AG04449 (cell line): ENCODE measurements at regions not wholly inside any gene's neighbourhood (a gene's known extent, or its start where the extent isn't known, plus 50 kb on each side); places are given as distances from the start of the nearest gene placed in this dataset.

Source experiments
- CTCF ChIA-PET: fragments of 350-600 bp; formaldehyde crosslinking; extraction: SDS; loops from one replicate; lab custom pipeline; 2021; ENCODE audit warnings: antibody characterized with exemption; lab: Yijun Ruan, JAX
- POLR2A ChIA-PET: fragments of 400-600, 350-600 bp; formaldehyde crosslinking; extraction: SDS; loops from one replicate; lab custom pipeline; 2020; ENCODE audit warnings: antibody characterized with exemption, inconsistent platforms; lab: Yijun Ruan, JAX
- DNase-seq: peaks from one replicate; pipeline ENCODE4 v3.0.0-alpha.2; 2010; ENCODE audit warnings: low read depth, low spot score
- H3K4me3 ChIP-seq: 2 replicates; pipeline ENCODE4 v1.5.1; 2011; ENCODE audit warnings: low read depth, mild to moderate bottlenecking, control low read depth, low read length
- CTCF ChIP-seq: IDR thresholded peaks from one replicate; pipeline ENCODE4 v1.5.1; 2011; ENCODE audit warnings: mild to moderate bottlenecking, moderate library complexity, low read length, control low read depth, inconsistent platforms; ENCODE audit not compliant: insufficient read depth; ENCODE audit errors: missing control alignments

- TF ChIP-seq CTCF = peak; percentile 81
- CTCF ChIA-PET = interaction anchor here (0.6 to 3.0 kb wide), 31 partner anchors 8 to 1045 kb away, joined by 3 to 27 read pairs (median 4); no protein-coding TSS in a partner anchor
- H3K4me3 ChIP-seq = no peak overlapping the region
- peak; percentile 29 for DNase-seq
- POLR2A ChIA-PET = no interaction called here
Observed at GRCh38 chr4:141307241-141307689, 86.6 kb downstream of the ZNF330 start.

GRCh38 chr4:141309874-141310273 lies 89.2 kb downstream of the ZNF330 start:
- DNase-seq = no peak
- POLR2A ChIA-PET = no interaction called here
- CTCF ChIA-PET = no interaction called here
- TF ChIP-seq CTCF = no peak
- no peak overlapping the region for H3K4me3 ChIP-seq

GRCh38 chr4:141311246-141312204 lies 90.8 kb downstream of the ZNF330 start:
- no peak for DNase-seq
- POLR2A ChIA-PET = no interaction called here
- H3K4me3 ChIP-seq = no peak overlapping the region
- no peak for TF ChIP-seq CTCF
- CTCF ChIA-PET = interaction anchor here (1.9 kb wide), 1 partner anchor 9 kb away, joined by 5 read pairs; no protein-coding TSS in a partner anchor

GRCh38 chr4:141314627-141315026 lies 93.9 kb downstream of the ZNF330 start:
- ChIA-PET POLR2A (interaction anchor here (0.6 kb wide), 1 partner anchor 500 kb away, joined by 4 read pairs; no protein-coding TSS in a partner anchor), CTCF (interaction anchor here (2.8 kb wide), 1 partner anchor 8 kb away, joined by 27 read pairs; no protein-coding TSS in a partner anchor)
- DNase-seq = no peak
- no peak for TF ChIP-seq CTCF
- H3K4me3 ChIP-seq = no peak overlapping the region

GRCh38 chr4:141328560-141329173 lies 108.0 kb downstream of the ZNF330 start:
- ChIA-PET POLR2A (no interaction called here), CTCF (interaction anchor here (1.4 to 2.3 kb wide), 2 partner anchors 18 to 22 kb away, joined by 6 to 11 read pairs; no protein-coding TSS in a partner anchor)
- H3K4me3 ChIP-seq = no peak overlapping the region
- no peak for TF ChIP-seq CTCF
- no peak for DNase-seq
